NCI-H748 (cell line): ENCODE measurements at regions not wholly inside any gene's neighbourhood (a gene's known extent, or its start where the extent isn't known, plus 50 kb on each side); places are given as distances from the start of the nearest gene placed in this dataset.
A peak's percentile ranks its signal among the peaks of the same experiment; 100 is the strongest.
"Not testable (repeated sequence)": the region's sequence is repeated elsewhere in the genome, so short reads cannot be mapped to it uniquely, and the experiment has no call there.

Experiments
- DNase-seq: peaks from one replicate; lab custom pipeline; 2025; ENCODE audit not compliant: unreplicated experiment; lab: John Stamatoyannopoulos, UW

GRCh38 chr9:78437806-78438205, 140.9 kb downstream of the PSAT1 start:
- DNase-seq = no peak

- peak; percentile 30 for DNase-seq
These were observed 141.3 kb downstream of the PSAT1 start for GRCh38 chr9:78438211-78438610.

DNA sequence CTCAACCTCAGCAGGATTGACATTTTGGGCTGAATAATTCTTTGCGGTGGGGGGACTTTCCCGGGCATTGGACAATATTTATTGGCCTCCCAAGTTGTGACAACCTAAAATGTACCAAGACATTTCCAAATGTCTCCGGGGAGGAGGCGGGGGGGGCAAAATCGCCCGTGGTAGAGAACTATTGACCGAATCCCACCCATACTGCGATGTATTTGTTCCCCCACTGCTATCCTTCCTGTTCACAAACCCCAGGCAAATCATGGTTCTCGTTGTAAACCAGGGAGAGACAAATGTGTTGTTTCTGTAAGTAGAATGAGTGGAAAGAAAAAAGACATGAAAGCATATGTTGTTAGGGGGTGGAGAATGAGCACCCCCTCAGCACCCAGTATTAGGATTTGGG, 141.9 kb downstream of the PSAT1 start:
- DNase-seq = no peak

- peak; percentile 94 for DNase-seq
These were observed 142.4 kb downstream of the PSAT1 start for GRCh38 chr9:78439190-78439865.

DNA sequence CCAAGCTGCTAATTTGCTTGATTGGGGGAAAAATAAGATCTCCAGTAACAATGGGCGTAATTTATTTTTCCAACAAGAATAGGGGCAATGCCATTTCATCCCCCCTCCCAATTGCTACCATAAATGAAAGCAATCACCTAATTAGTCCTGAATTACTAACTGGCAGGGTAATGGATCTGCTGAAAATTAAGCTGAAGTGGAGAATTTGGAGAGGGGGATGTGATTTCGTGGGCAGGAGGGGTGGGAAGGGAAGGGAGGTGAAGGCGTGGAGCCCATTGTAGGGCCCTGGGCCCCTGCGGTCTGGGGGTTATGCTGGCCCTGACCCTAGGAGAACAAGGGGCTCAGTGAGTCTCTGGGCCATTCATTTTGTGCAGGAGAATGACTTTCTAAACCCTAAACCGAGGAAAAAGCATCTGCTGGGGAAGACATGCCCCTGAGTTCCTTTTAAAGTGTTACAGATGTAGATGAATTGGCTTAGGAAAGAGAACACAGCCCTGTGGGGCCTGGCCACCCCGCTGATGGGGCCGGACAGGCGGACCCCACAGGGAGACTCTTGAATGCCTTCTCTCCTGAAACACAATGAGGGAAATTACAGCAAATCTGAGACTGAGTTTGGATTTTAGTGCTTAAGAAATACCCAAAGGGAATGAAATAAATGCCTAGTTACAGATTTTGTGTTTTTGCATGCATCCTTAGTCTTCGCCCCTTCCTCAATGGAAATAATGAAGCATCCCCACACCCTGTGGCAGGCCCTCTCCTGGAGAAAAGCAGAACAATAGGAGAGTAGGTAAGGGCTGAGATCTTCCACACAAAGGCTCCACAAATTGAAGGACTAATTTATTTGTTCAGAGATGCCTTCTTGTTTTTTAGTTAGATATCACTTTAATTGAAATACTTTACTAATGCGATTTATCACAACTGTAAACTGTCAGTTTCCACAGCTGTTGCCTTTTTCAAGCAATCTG, 143.2 kb downstream of the PSAT1 start:
- peak; percentile 40 for DNase-seq

GRCh38 chr9:78441396-78441795, 144.5 kb downstream of the PSAT1 start:
- DNase-seq = no peak

GRCh38 chr9:78441822-78442431, 145.0 kb downstream of the PSAT1 start:
- no peak for DNase-seq

DNA sequence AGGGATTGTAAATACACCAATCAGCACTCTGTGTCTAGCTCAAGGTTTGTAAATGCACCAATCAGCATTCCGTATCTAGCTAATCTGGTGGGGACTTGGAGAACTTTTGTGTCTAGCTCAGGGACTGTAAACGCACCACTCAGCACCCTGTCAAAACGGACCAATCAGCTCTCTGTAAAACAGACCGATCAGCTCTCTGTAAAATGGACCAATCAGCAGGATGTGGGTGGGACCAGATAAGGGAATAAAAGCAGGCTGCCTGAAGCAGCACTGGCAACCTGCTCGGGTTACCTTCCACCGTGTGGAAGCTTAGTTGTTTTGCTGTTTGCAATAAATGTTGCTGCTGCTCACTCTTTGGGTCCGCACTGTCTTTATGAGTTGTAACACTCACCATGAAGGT, 145.7 kb downstream of the PSAT1 start:
- DNase-seq = not testable (repeated sequence)

GRCh38 chr9:78443946-78444345, 147.0 kb downstream of the PSAT1 start:
- no peak for DNase-seq

DNA sequence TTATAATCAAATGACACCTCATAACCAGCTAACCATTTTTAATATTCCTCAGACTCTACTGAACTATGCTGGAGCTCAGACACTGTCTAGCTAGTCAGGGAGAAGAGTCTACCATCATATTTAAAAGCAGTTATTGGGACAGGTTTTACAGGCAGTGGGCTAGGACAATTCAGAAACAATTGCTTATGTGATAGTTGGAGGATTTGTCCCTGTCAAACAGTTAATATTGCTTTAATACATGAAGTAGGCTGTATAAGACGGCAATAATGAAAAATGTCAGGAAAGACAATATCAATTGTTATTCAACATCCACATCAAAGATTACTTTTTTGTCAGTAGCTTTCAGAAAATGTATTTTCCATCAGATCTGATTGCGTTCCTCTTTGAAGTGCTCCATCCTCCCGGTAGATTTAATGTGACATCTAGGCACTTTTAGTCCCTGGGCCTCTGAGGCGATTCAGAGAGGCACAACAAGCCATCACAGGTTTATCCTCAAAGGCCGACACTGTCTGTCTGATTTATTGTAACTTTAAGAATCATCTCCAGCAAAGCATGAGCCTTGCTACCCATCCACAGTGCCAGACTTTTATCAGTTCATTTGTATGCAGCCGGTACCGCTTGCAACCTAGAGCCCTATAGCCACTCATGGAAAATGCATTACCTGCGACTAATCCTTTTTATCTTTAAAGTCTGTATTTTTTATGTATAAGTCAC, 152.2 kb downstream of the PSAT1 start:
- no peak for DNase-seq

DNA sequence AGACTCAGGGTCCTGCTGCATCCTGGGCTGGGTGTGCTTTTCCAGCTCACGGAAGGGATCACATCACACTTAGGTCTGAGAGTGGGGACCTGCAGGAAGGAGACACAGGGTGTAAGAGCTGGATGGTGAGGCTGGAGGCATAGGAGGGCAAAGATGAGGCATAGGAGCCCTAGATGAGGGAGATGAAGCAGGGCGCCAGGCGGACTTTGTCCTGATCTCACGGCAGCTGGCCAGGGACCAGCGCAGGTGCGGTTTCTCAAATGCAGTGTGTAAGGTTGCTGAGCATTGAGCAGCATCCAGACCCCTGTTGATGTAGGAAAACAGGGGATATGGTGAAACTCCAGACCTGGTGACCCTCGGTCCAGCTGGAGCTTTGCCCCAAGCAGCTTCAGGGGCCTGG, 156.5 kb downstream of the PSAT1 start:
- no peak for DNase-seq

DNA sequence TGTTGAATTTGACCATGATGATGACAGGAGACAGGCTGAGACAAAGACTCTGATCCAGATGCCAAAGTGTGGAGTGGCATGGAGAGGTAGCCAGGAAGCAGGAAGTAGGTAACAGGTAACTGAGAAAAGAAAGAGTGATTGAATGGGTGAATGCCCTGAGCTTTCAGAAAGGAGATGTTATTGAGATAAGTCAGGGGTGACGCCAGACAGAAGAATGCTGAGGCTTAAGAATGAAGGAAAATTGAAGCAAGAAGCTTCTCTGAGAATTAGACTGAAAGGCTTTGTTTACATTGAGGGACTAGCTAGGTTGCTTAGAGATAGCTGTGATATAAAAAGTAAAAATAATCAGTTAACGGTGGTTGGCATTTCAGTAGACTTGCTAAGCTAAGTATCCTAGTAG, 165.7 kb downstream of the PSAT1 start:
- DNase-seq = no peak

DNA sequence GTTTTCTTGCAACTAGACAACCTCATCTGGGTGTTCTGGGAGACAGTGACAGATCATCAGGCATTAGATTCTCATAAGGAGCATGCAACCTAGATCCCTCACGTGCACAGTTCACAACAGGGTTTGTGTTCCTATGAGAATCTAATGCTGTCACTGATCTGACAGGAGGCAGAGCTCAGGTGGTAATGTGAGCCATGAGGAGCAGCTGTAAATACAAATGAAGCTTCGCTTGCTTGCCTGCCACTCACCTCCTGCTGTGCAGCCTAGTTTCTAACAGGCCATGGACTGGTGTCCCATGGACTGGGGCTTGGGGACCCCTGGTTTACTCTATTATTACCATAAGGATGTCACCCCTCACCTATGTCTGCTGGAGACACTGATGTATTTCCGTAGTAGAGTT, 166.8 kb downstream of the PSAT1 start:
- peak; percentile 21 for DNase-seq

DNA sequence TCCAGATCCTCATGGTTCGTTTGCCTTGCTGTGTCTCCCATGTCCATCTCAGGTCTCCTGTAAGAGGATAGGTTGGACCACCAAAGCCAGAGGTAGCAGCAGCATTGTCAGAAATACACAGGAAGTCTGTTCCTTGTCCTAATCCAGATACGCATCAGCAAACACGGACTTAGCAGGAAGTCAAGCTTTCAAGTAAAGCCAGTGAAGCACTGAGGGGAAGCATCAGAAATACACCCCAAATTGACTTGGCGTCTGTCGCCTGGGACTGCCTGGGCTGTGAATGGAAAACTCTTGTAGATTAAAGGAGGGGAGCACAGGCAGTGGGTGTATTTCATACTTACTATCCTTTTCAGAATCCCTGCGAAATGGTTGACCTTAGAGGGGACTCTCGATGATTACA, 171.3 kb downstream of the PSAT1 start:
- DNase-seq = peak; percentile 11

GRCh38 chr9:78468974-78469576, 172.2 kb downstream of the PSAT1 start:
- DNase-seq = no peak

DNA sequence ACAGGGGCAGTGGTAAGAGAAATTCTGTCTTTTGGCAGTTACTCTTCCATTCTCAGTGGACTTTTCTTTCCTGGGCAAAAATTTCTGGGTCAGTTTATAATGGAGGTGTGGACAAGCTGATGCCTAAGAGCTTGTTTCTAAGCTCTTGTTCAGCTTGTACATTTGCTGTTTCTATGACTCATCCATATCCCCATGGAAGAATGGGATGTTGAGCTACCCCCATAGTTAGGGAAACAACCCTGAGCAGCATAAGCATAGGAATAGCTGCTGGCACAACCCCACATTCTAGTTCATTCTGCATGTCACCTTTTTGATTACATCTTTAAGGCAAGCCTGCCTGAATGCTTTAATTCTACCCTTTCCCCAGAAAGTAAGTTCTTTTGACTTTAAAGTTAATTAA, 173.3 kb downstream of the PSAT1 start:
- DNase-seq = no peak

DNA sequence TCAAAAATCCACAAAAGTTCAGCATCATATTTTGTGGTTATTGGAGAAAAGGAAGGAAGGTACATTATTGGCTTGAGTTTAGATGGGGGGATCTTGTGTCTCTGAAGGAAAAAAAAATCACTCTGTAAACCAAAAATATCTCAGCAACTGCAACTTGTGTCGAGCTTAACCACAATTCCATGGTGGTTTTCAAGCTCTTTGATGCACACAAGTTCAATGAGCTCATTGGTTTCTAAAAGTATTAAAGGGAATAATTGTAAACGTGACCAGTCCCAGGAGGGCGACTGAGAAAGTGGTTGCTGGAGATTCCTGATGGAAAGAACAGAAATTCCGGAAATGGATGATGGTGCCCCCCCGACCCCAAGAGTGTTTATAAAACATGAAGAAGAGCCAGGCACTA, 173.8 kb downstream of the PSAT1 start:
- no peak for DNase-seq

GRCh38 chr9:78472111-78472510, 175.2 kb downstream of the PSAT1 start:
- no peak for DNase-seq

DNA sequence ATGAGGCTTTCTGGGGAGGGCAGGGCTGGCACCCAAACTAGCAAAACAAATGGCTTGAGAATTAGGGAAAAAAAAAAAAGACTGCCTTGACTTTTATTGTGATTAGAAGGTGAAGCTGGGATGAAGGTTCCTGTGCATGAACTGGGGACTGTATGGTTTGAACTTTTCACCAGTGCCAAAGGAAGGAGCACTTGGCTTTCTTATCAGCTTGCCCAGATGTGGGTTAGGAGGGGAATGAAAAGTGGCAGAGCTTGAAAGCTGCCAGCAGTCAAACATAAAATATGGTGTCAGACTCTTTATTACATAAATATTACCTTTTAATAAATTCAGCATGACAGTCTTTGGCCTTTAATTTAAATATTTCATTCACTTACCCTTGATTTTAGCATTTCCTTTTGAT, 182.5 kb downstream of the PSAT1 start:
- no peak for DNase-seq

DNA sequence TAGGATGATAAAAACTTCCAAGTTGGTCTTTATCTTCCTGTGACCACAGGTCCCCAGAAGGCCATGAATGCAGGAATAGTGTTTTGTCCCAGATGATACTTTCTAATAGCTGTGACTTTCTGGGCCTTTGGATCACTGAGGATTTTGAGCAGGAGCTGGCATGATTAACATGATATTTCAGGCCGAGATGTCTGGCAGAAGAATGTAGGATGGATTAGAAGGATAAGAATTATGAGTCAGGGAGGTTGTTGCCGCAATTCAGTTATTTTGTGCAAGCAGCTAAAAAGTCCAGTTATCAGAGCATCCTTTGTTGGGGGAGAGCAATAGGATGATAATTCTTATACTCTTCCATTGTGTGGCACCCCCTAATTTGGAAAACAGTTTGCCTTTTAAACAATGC, 189.7 kb downstream of the PSAT1 start:
- DNase-seq = no peak

DNA sequence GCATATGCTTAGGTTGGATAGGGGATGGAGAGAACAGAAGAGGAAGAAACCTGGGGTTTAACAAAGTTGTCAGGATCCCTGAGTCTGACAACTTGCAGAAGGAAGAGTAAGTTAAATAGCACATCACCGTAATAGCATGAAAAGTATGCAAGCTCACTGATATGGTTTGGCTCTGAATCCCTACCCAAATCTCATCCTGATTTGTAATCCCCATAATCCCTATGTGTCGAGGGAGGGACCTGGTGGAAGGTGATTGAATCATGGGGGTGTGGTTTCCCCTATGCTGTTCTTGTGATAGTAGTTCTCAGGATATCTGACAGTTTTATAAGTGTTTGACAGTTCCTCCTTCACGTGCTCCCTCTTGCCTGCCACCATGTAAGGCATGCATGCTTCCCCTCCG, 193.3 kb downstream of the PSAT1 start:
- DNase-seq = no peak
